NCI-H187 treated with DMSO at 0.1 percent for 48 hours (cell line): ENCODE measurements at regions not wholly inside any gene's neighbourhood (a gene's known extent, or its start where the extent isn't known, plus 50 kb on each side); places are given as distances from the start of the nearest gene placed in this dataset.
A peak's percentile ranks its signal among the peaks of the same experiment; 100 is the strongest.

ENCODE experiments used
- DNase-seq: peaks from one replicate; lab custom pipeline; 2025; lab: John Stamatoyannopoulos, UW

DNA sequence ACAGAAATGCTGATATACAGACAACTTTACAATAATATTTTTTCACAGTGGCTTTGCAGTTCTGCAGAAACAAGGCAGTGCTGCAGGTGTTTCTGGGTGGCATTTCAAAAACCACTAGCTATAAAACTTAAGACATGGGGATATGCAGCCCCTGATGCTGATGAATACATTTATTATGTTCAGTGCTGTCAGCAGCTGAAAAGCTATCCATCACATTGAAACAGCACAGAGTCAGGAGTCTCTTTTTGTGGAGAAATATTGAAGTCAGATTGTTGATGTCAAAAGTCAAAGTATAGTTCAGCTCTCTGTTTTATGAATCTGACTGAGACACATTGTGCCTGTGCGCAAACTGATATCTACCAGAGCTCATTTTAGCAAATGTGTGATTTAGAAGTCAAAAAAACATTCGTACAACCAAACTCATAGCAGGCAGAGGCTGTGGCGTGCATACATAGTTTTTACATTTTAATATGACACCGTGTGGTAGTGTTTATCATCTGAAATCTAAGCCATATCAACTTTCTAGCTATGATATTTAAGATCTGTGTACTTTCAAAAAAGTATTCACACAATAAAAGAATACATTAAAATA lies 467.6 kb downstream of the PRKD1 start:
- DNase-seq, result no peak

DNA sequence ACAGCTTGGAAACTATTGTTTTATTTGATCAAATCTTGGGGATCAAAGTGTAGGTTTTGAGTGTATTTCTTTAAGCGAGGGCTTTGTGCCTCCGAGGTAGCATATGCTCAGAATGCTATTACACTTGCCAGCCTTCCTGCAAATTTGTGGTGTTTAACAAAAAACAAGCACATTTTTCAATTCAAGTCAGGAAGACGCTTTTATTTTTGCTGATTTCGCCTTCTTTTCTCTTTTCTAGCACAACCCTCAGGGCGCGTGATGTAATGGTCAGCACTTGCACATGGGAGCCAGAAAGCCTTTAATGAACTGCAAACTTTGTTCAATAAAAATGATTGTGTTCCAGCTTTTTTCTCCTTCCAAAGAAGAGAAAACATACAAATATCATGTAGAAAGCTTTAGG lies 466.5 kb downstream of the PRKD1 start:
- DNase-seq, result no peak

DNA sequence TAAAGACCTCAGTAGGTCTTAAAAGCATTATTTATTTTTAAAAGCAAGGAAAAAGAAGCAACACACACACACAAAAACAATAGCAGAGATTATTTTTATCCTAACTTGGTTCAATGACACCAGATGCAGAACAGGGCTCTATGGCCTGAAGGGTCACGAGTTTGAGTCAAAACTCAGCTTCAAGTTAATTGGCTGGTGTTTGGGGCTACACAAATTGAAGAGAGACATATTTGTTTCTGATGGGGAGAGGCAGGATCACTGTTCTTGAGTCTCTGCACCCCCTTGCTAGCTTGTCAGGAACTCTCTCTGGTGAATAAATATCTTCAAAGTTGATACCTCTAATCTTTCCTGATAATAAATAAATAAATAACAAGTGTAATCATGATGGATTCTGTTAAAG lies 466.1 kb downstream of the PRKD1 start:
- DNase-seq, result no peak

DNA sequence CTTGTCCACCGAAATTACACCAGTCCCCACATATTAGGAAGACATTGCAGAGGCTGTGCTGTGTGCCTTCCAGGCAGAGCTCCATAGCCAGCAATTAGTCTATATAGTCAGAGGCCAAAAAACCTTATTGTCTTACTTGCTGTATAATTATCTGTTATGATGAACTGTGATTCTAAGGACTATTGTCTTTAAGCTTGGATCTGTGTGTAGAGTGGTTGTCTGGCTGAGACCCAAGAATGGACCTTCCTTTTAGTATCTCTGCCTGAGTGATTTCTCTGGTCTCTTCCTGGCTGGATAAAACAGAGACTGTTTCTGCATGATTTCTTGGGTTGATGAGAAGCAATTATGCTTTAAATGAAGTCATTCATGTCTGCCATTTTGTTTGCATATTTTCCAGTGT lies 465.3 kb downstream of the PRKD1 start:
- peak; percentile 89 for DNase-seq

DNA sequence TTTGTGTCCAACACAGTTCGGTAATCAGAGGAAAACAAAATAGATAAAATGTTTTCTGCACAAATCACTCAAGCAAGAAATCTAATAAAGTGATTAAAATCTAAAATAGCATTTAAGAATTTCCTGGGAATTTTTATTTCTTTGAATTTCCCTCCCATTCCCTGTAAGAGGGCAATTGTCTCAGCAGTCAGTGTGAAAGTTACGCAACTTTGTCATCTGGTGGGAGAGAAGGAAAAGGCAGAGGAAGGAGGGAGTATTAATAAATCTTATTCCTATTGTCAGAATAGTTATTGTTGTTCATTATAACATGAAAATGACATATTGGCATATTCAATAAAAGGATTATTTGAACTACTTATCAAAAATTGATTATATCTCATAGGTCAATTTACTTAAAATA lies 464.9 kb downstream of the PRKD1 start:
- DNase-seq, result no peak

DNA sequence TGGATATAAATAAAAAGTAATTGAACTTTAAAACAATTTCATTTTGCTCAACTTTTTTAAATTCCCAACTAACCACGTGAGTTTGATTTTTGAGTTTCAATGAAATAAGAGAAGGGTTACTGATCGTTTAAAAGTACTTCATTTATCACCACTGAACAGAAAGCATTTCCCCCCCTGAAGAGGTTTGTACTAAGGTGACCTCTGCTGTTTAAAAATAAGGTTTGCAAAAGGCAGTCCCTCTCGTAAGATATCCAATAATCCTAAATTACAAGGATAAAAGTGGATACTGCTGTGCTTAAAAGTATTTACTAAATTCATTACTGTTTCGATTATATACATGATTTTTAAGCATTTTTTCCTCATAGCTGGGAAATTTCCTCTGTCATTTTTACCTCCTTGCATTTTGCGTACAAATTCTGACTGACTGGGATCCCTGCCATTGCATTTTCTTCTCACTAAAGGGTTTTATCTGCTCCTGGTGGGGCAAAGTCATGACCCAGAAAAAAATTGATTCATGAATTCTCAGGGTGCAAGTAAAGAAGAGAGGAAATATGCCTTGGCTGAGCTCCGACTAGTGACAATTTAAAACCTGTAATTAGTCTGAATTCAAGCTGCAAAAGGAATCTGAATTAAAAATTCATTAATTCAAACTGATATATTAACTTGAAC lies 463.8 kb downstream of the PRKD1 start:
- peak; percentile 51 for DNase-seq

DNA sequence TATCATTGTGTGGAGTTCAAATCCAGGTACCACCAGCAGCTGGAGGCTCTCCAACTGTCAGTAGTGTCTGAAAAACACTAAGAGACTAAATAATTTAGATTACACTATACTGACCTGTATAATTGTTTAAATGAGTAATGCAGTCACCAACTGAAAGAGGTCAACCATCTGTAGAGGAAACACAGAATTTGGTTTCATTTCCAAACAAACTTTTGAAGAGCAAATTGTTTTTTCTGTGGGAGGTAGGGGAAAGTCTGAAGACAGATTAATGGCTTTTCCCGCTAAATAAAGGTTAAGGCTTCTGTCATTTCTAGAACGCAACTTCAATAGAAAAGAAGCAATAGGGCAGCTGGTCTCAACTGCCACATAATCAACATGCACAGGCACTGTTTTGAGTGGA lies 462.6 kb downstream of the PRKD1 start:
- DNase-seq, result no peak

DNA sequence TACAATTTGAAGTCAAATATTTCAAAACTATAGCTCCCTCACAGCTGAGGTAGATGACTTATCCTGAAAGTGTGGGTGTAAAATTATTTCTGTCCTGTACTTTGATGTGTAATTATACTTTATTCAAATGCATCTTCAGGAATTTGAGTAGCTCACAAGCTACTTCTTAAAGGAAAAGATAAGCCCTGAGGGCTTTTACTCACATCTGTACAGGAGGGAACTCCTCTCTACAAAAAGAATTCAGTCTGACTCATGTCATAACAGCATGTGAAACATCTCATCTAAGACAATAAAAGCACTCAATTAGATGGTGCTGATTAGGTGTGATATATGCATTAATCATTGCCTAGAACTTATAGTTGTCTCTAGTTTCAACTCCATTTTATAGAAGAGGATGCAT lies 452.0 kb downstream of the PRKD1 start:
- no peak for DNase-seq

DNA sequence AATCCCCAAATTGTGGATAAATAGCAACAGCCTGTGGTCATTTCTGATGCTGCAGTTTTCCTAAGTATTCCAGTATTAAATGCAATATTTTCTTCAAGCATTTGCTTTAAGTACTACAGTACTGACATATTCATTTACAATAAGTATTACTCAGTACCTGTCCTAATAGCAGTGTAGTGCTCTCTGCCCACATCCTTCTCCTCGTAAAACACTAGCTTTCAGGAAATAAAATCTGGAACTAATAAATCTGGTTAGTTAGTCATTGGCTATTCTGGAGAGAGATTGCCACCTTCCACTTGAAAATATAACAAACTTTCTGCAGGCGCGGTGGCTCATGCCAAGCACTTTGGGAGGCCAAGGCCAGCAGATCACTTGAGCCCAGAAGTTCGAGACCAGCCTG lies 441.5 kb downstream of the PRKD1 start:
- DNase-seq, result no peak

DNA sequence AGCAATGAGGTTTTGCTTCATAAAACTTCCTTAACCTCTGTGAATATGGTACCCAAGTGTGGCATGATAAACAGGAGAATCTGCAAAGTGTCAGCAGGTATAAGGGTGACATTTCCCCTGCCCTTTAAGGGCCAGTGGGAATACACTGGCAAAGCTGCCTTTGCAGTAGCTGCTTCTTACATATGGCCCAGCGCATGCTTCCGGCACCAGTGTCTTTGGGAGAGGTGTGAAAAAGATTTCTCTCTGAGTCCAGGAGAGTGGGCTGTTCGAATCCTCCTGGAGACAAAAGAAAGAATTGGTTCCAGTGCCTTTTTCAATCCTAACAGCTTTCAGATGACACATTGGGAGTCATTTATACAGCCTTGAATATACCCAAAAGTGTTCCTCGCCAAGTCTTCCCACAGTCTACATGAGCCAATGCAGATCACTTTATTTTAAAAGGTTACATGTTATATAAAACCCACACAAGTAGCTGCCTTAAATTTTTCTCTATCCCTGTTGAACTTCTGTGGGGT lies 437.7 kb downstream of the PRKD1 start:
- no peak for DNase-seq

DNA sequence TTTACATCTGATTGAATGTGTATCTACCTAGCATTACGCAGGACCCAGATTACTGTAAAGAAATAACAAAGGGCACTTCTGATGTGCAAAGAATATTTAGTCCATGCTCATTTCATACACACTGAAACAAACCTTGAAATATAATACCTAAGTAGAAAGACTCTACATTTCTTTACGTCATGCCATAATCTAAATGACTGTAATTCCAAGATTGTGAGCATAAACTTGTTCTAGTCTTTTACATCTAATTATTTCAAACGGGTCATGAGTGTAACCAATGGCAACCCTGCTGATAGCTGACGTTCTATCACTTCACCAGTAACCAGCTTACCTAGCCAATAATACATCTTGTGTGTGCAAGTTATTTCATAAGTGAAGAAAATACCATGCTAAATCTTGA lies 433.8 kb downstream of the PRKD1 start:
- DNase-seq, result no peak

DNA sequence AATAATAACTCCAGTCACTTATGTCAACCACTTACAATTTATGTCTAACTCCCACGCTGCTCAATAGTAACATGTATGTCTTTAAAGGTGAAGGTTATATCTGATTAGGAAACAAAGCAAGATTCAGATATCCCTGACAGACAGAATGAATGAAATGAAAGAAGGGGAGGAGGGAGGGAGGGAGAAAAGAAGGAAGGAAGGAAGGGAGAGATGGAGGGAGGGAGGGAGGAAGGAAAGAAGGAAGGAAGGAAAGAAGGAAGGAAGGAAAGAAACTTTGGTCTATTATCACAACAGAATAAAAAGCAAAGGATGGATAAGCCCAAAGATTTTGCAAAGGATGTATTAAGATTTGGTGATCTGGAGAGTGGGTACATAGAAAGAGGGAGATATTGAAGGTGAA lies 433.3 kb downstream of the PRKD1 start:
- no peak for DNase-seq

DNA sequence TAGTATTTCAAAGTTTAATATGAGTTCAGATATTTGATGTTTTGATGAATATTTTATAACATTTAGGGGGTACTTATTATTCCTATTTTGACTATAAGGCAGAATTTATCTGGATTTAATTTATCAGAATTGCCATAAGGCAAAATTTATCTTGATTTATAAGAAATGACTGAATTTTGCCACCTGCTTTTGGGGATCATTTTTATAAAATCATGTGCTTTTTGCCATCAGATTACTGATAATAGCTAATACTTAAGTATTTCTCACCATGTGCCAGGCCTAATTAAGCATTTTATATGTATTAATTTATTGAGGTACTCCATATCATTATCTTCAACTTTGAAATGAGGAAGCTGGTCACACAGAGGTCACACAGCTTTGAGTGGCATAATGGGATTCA lies 423.7 kb downstream of the PRKD1 start:
- no peak for DNase-seq

DNA sequence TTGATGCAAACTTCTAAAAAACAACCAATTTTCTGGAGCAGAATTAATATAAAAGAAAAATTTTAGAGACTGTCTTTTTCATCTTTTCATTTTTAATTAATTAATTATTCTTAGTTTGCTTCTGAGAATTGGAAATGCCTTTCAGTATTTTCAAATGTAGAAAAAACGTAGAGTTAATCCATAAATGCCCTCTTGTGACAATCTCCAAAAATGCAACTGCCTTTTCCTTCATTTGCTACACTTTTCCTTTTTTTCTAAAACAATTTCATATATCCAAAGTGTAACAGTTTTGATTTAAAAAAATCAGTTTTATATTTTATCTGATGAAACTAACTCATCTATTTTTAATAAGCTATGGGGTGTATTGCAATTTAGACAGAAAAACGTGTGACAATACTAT lies 409.3 kb downstream of the PRKD1 start:
- no peak for DNase-seq

DNA sequence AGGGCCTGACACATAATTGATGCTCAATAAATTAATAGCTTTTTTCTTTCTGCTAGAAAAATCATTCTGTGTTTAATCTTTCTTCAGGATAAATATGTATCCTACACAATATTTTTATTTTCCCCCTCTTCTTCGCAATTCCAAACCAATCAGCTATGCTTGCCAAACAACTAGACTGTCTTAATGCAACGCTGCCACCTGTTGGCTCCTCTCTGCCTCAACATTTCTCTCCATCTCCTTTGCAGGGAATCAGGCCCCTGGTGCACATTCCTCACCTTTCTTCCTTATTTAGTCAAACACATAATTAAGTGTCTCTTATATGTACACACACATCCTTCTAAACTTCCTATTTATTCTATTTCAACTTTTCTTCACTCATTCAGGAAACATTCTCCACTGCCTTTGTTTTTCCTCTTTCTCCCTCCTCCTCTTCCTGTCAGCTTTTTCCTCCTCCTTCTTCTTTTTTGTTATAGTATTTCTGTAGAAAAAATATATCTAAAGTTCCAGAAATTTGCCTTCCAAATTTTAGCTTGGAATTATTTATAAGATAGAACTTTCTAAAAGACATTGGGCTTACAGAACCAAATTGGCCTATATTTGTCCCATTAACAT lies 406.0 kb downstream of the PRKD1 start:
- peak; percentile 33 for DNase-seq
